OCI-LY3 (cell line): ENCODE measurements at regions not wholly inside any gene's neighbourhood (a gene's known extent, or its start where the extent isn't known, plus 50 kb on each side); places are given as distances from the start of the nearest gene placed in this dataset.
"Not testable (repeated sequence)": the region's sequence is repeated elsewhere in the genome, so short reads cannot be mapped to it uniquely, and the experiment has no call there.

Source experiments
- H2AFZ ChIP-seq: fragments of 200-600, 300-600 bp; shearing (Covaris generic); 2 replicates; pipeline ENCODE4 v1.6.0; 2014; ENCODE audit warnings: antibody characterized with exemption, low read depth, low read length
- H3K27ac ChIP-seq: fragments of 200-600, 300-600 bp; sonication (generic); 2 replicates; pipeline ENCODE4 v1.5.1; 2014; ENCODE audit warnings: mild to moderate bottlenecking, low read length, moderate library complexity, mixed read lengths
- H3K27me3 ChIP-seq: fragments of 200-600, 300-600 bp; sonication (generic); 2 replicates; pipeline ENCODE4 v1.6.1; 2014; ENCODE audit warnings: low read depth, low read length, mixed read lengths
- H3K36me3 ChIP-seq: fragments of 200-600, 300-600 bp; sonication (generic); replicated peaks from 2 replicates; pipeline ENCODE3; 2014; ENCODE audit warnings: low read depth, low read length, mixed read lengths
- H3K4me1 ChIP-seq: fragments of 300-600, 200-600 bp; sonication (generic); 2 replicates; pipeline ENCODE4 v1.6.1; 2014; ENCODE audit warnings: low read length, mixed read lengths
- H3K4me2 ChIP-seq: fragments of 200-600, 300-600 bp; sonication (generic); 2 replicates; pipeline ENCODE4 v1.6.1; 2014; ENCODE audit warnings: low read length, mixed read lengths
- H3K4me3 ChIP-seq: fragments of 300-600, 200-600 bp; sonication (generic); 2 replicates; pipeline ENCODE4 v1.5.1; 2014; ENCODE audit warnings: antibody characterized with exemption, mild to moderate bottlenecking, low read length, moderate library complexity
- H3K79me2 ChIP-seq: fragments of 300-600, 200-600 bp; shearing (Covaris generic); 2 replicates; pipeline ENCODE4 v1.6.1; 2014; ENCODE audit warnings: mild to moderate bottlenecking, low read length, mixed read lengths
- H3K9ac ChIP-seq: fragments of 300-600, 200-600 bp; shearing (Covaris generic); 2 replicates; pipeline ENCODE4 v1.6.0; 2014; ENCODE audit warnings: mild to moderate bottlenecking, low read length, moderate library complexity
- H3K9me3 ChIP-seq: fragments of 200-600, 300-600 bp; shearing (Covaris generic); 2 replicates; pipeline ENCODE4 v1.6.1; 2014; ENCODE audit warnings: low read length, mixed read lengths; ENCODE audit not compliant: insufficient read depth
- H4K20me1 ChIP-seq: fragments of 200-600, 300-600 bp; sonication (generic); 2 replicates; pipeline ENCODE4 v1.6.1; 2016; ENCODE audit warnings: low read length, mixed read lengths; ENCODE audit not compliant: insufficient read depth
- EZH2phosphoT487 ChIP-seq: fragments of 200-600 bp; shearing (Covaris generic); IDR thresholded peaks from 2 replicates; pipeline ENCODE4 v1.6.1; 2018; ENCODE audit warnings: antibody characterized with exemption, mixed run types, low read depth
- TF ChIP-seq, protein P1 (sequence below): fragments of 200-600, 300-600 bp; sonication (generic); IDR thresholded peaks from 2 replicates; pipeline ENCODE4 v1.5.1; 2014; ENCODE audit warnings: antibody characterized with exemption, low read length, low read depth

GRCh38 chr5:176748967-176749935, 61.1 kb upstream of the UNC5A start:
- Histone ChIP-seq H3K9ac (no peak overlapping the region), H3K4me3 (no peak overlapping the region), H3K36me3 (no peaks in the 10 kb centered on the region), H3K4me1 (no peaks in the 10 kb centered on the region), H3K27ac (no peak overlapping the region), H4K20me1 (no peaks in the 10 kb centered on the region), H2AFZ (no peak overlapping the region), H3K9me3 (no peaks in the 10 kb centered on the region), H3K27me3 (peaks cover 32% of the 10 kb centered on the region), H3K79me2 (no peaks in the 10 kb centered on the region), H3K4me2 (no peak overlapping the region)
- TF ChIP-seq EZH2phosphoT487 = no peak
- TF ChIP-seq, protein P1, sequence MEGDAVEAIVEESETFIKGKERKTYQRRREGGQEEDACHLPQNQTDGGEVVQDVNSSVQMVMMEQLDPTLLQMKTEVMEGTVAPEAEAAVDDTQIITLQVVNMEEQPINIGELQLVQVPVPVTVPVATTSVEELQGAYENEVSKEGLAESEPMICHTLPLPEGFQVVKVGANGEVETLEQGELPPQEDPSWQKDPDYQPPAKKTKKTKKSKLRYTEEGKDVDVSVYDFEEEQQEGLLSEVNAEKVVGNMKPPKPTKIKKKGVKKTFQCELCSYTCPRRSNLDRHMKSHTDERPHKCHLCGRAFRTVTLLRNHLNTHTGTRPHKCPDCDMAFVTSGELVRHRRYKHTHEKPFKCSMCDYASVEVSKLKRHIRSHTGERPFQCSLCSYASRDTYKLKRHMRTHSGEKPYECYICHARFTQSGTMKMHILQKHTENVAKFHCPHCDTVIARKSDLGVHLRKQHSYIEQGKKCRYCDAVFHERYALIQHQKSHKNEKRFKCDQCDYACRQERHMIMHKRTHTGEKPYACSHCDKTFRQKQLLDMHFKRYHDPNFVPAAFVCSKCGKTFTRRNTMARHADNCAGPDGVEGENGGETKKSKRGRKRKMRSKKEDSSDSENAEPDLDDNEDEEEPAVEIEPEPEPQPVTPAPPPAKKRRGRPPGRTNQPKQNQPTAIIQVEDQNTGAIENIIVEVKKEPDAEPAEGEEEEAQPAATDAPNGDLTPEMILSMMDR = no peak

DNA sequence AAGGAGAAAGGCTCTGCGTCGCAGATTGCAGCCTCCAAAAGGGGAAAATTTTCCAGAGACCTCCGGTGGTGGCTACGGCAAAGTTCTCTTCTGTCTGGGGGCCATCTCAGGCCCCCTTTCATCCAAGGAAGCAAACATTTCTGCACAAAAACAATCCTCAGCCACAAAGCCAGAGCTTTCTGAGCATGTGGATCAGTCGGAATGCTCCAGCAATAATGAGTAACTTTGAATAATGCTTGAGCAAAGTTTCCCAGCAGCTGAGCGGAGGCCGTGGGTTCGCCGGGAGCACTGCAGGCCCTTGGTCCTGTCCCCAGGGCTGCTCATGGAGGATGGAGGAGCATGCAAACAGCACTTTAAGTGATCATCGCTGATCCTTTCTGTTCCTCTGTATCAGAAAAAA, 60.2 kb upstream of the UNC5A start:
- Histone ChIP-seq H3K4me1 (no peaks in the 10 kb centered on the region), H3K9ac (no peak overlapping the region), H3K36me3 (no peaks in the 10 kb centered on the region), H3K4me3 (no peak overlapping the region), H2AFZ (no peak overlapping the region), H3K79me2 (no peaks in the 10 kb centered on the region), H3K27ac (no peak overlapping the region), H4K20me1 (no peaks in the 10 kb centered on the region), H3K27me3 (peaks cover 32% of the 10 kb centered on the region), H3K4me2 (no peak overlapping the region), H3K9me3 (no peaks in the 10 kb centered on the region)
- no peak for TF ChIP-seq EZH2phosphoT487
- TF ChIP-seq, protein P1 = no peak

DNA sequence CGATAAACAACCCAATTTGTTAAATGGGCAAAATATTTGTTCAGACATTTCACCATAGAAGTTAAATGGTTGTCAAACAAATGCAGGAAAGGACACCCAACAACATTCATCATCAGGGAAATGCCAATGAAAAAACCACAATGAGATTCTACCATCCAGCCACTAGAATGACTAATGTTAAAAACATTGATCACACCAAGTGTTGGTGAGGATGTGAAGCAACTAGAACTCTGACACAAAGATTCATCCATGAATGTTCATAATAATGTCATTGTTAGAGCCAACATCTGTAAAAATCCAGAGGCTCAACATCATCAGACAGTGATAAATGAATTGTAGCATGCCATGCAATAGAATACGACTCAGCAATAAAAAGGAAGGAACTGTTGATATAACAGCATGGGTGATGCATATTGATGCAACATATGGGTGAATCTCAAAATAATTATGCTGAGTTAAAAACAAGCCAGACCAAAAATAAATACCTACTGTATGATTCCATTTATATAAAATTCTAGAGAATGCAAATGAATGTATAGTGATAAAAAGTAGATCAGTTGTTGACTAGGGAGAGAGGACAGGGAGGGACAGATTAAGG, 55.9 kb upstream of the UNC5A start:
- Histone ChIP-seq H3K4me3 (no peak overlapping the region), H3K27ac (no peak overlapping the region), H3K9me3 (no peaks in the 10 kb centered on the region), H3K36me3 (no peaks in the 10 kb centered on the region), H3K27me3 (peaks cover 29% of the 10 kb centered on the region), H4K20me1 (no peaks in the 10 kb centered on the region), H3K4me1 (no peaks in the 10 kb centered on the region), H3K4me2 (no peak overlapping the region), H3K79me2 (no peaks in the 10 kb centered on the region), H3K9ac (no peak overlapping the region), H2AFZ (no peak overlapping the region)
- no peak for TF ChIP-seq EZH2phosphoT487
- TF ChIP-seq, protein P1 = no peak

DNA sequence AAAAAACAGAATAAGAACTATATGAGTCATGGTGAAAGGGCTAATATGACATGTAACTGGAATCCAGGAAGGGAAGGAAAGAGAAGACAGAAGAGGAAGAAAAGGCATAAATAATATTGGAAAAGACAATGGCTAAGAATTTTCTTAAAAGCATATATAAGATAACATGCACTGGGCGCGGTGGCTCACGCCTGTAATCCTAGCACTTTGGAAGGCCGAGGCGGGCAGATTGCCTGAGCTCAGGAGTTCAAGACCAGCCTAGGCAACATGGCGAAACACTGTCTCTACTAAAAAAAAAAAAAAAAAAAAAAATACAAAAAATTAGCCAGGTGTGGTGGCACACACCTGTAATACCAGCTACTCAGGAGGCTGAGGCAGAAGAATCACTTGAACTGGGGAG, 54.8 kb upstream of the UNC5A start:
- not testable (repeated sequence) for H3K9ac ChIP-seq, H3K4me3 ChIP-seq, H2AFZ ChIP-seq, H3K79me2 ChIP-seq, H4K20me1 ChIP-seq, H3K4me1 ChIP-seq, H3K9me3 ChIP-seq, H3K27ac ChIP-seq, H3K4me2 ChIP-seq, H3K36me3 ChIP-seq
- H3K27me3 ChIP-seq = peaks cover 21% of the 10 kb centered on the region

GRCh38 chr5:176757569-176757968, 52.8 kb upstream of the UNC5A start:
- not testable (repeated sequence) for H3K4me3 ChIP-seq, H3K4me2 ChIP-seq, H3K4me1 ChIP-seq, H2AFZ ChIP-seq, H3K36me3 ChIP-seq, H3K9ac ChIP-seq, H4K20me1 ChIP-seq, H3K79me2 ChIP-seq, H3K9me3 ChIP-seq, H3K27me3 ChIP-seq, H3K27ac ChIP-seq
